AG08396 (cell line): ENCODE measurements at regions not wholly inside any gene's neighbourhood (a gene's known extent, or its start where the extent isn't known, plus 50 kb on each side); places are given as distances from the start of the nearest gene placed in this dataset.

Experiments
- DNase-seq: peaks from one replicate; pipeline ENCODE4 v3.0.0; 2012; ENCODE audit warnings: low spot score, mixed read lengths

GRCh38 chr2:8282858-8283252 is 399.0 kb upstream of the ID2 start:
- DNase-seq = no peak

DNA sequence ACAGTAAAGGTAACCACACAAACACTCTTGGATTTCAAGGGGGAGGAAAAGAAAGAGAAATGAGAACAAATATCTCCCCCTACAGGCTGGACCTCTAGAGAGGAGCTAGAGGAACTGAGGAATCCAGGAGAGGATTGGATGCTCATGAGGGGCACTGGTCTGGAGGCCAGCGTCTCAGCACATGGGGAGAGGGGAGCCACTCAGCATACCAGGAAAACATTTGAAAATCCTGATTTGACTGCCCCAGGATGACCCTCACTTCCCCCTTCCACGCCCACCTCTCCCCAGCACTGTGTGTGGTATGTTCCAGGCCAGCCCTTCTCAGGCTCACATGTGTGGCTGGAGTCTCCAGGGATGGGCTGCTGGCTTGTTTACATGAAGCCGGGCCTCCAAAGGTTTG is 396.8 kb upstream of the ID2 start:
- DNase-seq = no peak

DNA sequence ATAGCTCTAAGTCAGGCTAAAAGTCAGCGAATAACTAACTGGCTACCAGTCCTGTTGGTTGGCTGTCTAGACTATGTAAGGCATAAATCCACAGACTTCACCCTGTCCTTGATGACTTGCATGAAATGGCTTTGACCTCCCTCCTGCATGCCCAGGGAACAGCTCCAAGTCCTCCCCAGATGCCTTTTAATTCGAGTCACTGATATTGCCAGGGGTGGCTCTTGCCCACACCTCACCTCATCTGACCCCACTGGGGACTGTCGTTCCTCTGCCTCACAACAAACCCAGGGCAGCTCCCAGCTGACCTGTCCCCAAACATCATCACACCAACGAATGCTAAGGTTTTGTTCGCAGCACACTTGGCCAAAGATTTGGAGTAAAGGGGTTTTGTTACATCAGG is 396.0 kb upstream of the ID2 start:
- no peak for DNase-seq

DNA sequence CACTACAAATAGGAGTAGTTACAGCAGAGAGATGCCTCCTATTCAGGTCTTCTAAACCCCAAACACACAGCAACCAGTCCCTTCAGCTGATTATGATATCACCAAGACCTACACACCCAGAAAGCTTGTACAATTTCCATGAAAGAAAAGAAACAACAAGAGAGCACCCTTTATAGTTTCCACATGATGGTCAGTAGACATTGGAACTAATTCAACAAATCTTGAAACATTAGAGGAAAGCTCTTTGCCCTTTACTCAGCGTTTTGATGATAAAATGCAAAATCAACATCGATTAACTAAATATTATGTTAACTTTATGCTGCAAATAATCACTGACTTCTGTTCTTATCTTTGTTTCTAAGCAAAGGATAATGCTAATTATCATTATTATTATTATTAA is 393.6 kb upstream of the ID2 start:
- DNase-seq = no peak

DNA sequence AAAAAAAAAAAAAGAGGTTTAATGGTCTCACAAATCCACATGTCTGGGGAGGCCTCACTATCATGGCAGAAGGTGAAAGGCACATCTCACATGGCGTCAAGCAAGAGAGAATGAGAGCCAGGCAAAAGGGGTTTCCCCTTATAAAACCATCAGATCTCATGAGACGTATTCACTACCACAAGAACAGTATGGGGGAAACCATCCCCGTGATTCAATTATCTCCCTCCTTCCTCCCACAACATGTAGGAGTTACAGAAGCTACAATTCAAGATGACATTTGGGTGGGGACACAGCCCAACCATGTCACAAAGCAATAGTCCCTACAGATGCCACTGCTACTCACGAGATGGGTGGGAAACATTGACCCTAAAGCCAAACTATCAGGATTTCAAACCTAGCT is 392.7 kb upstream of the ID2 start:
- no peak for DNase-seq

- no peak for DNase-seq
Measured at GRCh38 chr2:8290771-8291352, 391.0 kb upstream of the ID2 start.

DNA sequence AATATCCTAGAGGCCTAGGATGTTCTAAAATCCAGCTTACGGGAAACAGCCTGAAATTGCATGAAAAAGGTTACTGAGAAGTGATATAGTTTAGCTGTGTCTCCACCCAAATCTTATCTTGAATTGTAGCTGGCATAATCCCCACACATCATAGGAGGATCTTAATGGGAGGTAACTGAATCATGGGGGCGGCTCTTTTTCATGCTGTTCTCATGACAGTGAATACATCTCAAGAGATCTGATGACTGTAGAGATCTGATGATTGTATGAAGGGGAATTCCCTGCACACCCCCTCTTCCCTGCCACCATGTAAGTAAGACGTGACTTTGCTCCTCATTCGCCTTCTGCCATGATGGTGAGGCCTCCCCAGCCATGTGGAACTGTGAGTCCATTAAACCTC is 385.6 kb upstream of the ID2 start:
- DNase-seq = no peak

DNA sequence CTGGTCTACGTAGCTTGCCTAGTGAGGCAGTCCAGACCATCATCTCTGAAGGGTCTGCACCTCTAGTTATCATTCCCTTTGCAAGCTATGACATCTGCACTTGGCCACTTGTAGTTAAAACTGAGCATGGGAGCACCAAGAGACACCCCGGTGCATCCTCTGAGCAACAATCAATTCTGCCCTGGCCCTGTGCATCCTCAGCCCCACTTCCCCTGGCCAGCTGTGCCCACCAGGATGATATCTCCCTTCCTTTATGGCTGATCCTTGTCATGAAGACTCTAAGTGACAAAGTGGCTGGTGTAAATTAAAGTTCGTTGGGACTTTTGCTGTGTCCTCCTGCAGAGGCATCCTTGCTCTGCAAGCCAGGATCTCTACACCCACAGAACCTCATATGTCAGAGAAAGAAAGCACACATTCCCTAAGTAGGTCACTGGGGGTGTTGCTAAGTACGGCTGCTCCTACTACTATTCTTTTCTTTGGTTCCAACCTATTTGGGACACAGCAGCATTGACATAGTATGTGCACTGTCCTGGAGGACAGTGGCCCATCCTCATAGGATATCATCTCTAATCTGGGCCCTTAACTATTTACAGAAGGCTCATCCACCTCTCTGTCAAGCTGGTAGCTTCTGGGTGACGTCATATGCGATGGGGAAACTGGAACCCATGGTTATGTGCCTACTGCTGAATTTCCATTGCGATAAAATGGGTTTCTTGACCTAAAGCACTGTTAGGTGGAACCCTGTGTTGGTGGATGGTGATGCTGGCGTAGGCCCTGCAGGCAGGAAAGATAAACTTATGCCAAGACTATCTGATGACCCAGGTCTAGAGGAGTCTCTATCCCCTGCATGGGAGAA is 384.3 kb upstream of the ID2 start:
- no peak for DNase-seq

DNA sequence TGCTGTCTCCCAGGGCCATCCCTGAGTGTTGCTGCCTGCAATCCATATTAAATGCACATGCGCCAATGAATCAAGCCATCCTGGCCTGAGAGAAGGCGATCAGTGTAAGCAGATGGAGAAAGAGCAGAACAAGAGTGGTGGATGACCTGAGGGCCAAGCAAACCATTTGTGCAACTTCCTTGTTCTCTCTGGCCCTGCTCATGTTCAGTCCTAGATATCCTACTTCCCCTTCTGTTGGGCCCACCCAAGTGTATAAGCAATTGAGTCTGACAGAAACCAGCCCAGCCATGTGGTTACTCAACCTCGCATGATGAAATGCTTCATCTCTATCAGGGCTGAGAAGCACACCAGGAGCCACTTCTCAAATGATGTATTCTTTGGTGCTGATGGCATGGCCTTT is 383.1 kb upstream of the ID2 start:
- no peak for DNase-seq

DNA sequence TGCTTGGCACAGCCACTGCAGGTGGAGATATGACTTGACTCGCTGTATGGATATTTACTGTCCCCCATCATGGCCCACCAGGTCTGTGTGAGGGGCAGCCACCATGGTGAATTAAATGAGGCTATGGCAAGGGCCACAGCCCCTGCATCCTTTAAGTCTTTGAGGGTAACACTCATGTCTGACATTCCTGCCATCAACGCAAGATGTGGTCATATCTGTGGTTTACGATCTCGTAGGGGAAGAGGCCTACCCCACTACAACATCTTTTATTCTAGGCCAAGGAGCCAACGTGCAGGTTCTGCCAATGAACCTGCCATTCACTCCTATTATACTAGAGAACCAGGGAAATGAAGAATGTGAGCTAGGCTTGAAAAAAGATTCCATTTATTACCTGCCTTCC is 381.6 kb upstream of the ID2 start:
- no peak for DNase-seq

GRCh38 chr2:8300905-8301304 is 381.0 kb upstream of the ID2 start:
- DNase-seq = no peak

DNA sequence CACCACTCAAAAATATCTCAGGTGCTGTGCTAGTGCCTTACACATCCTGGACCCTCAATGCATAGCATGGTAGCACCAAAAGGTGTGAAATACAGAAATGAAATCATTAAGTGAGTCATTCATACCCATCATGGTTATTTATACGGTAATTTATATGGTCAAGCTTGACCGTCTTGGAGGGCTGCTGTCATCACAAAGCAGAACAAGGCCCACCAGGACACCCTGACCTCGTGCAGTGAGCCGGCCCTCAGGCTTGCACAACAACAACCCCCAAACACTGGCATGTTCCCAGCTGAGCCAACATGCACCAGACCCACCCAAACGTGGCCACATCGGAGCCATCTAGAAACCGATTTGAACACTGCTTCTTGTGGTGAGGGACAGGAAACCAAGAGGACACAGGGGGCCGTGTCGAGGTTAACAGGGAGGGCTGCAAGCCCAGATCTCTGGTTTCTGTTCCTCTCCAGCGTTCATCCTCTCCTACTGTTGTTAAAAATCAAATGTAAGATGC is 378.5 kb upstream of the ID2 start:
- DNase-seq = no peak

- no peak for DNase-seq
Measured at GRCh38 chr2:8304821-8305766, 376.8 kb upstream of the ID2 start.

- DNase-seq = peak; percentile 29
Measured at GRCh38 chr2:8306530-8307351, 375.1 kb upstream of the ID2 start.

- DNase-seq = no peak
Measured at GRCh38 chr2:8307606-8308180, 374.2 kb upstream of the ID2 start.

- no peak for DNase-seq
Measured at GRCh38 chr2:8309131-8309530, 372.7 kb upstream of the ID2 start.

GRCh38 chr2:8310557-8311455 is 371.1 kb upstream of the ID2 start:
- DNase-seq = no peak

DNA sequence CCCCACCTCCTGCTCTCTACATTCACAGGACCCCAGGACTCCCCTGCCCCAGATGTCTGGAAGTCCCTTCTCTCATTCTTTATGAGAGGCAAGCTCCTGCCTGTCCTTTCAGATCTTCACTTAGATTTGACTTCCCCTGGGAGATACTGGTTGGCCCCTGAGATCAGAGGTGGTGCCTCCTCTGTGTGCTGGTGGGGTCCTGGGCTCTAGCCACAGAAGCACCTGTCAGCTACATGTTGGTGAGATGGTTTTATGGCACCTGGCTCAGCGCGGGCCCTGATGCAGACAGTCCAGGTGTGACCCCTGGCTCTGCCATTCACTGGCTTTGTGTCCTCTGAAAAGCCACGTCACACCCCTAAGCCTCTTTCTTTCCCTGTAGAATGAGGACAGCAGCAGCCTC is 369.6 kb upstream of the ID2 start:
- DNase-seq = no peak

GRCh38 chr2:8312861-8313830 is 368.7 kb upstream of the ID2 start:
- no peak for DNase-seq
